Neuronal stem cell (in vitro differentiated cells): ENCODE measurements at regions not wholly inside any gene's neighbourhood (a gene's known extent, or its start where the extent isn't known, plus 50 kb on each side); places are given as distances from the start of the nearest gene placed in this dataset.

Source experiments
- DNase-seq: peaks from one replicate; pipeline ENCODE4 v3.0.0-alpha.2; 2013; ENCODE audit warnings: low spot score
- H2AFZ ChIP-seq: one replicate; pipeline ENCODE4 v1.6.1; 2013; ENCODE audit warnings: mild to moderate bottlenecking, low read length, inconsistent platforms
- H2AK5ac ChIP-seq: 2 replicates; pipeline ENCODE4 v1.6.1; 2013; ENCODE audit warnings: low read depth, mild to moderate bottlenecking, inconsistent platforms, low read length, moderate library complexity, mixed read lengths
- H2BK120ac ChIP-seq: 2 replicates; pipeline ENCODE4 v1.6.1; 2013; ENCODE audit warnings: low read depth, mild to moderate bottlenecking, inconsistent platforms, low read length, moderate library complexity, mixed read lengths
- H2BK12ac ChIP-seq: one replicate; pipeline ENCODE4 v1.6.1; 2013; ENCODE audit warnings: low read length, inconsistent platforms
- H2BK15ac ChIP-seq: 2 replicates; pipeline ENCODE4 v1.6.1; 2013; ENCODE audit warnings: mild to moderate bottlenecking, low read length, inconsistent platforms, mixed read lengths
- H2BK5ac ChIP-seq: one replicate; pipeline ENCODE4 v1.6.1; 2013; ENCODE audit warnings: inconsistent platforms, mild to moderate bottlenecking, low read length, moderate library complexity
- H3K14ac ChIP-seq: one replicate; pipeline ENCODE4 v1.6.1; 2013; ENCODE audit warnings: low read length, inconsistent platforms
- H3K18ac ChIP-seq: 2 replicates; pipeline ENCODE4 v1.6.1; 2013; ENCODE audit warnings: low read length, inconsistent platforms
- H3K23ac ChIP-seq: 2 replicates; pipeline ENCODE4 v1.6.1; 2013; ENCODE audit warnings: low read depth, mild to moderate bottlenecking, mixed read lengths, low read length, inconsistent platforms; ENCODE audit not compliant: poor library complexity
- H3K27ac ChIP-seq: replicated peaks from 3 replicates; pipeline ENCODE4 v1.5.1; 2013; ENCODE audit warnings: low read length, inconsistent platforms
- H3K27me3 ChIP-seq, 3 experiments: 2 replicates each; pipeline ENCODE4 v1.6.1; 2013; ENCODE audit warnings: low read length in 3 of 3, mild to moderate bottlenecking in 2 of 3, inconsistent platforms in 1 of 3, low read depth in 1 of 3, mixed read lengths in 1 of 3, moderate library complexity in 1 of 3; ENCODE audit not compliant: control insufficient read depth in 3 of 3, insufficient read depth in 3 of 3
- H3K36me3 ChIP-seq, 2 donors: replicated peaks in 1 of 2; 2 replicates each; pipeline ENCODE4 v1.6.1; 2013; ENCODE audit warnings: low read length in 2 of 2; ENCODE audit not compliant: control insufficient read depth in 2 of 2, insufficient read depth in 2 of 2
- H3K4ac ChIP-seq: 2 replicates; pipeline ENCODE4 v1.6.1; 2013; ENCODE audit warnings: inconsistent platforms, mild to moderate bottlenecking, low read length, moderate library complexity
- H3K4me1 ChIP-seq, 2 donors: 1 replicate in 1 of 2; 2 replicates in 1 of 2; pipeline ENCODE4 v1.6.1; 2013; ENCODE audit warnings: low read length in 2 of 2, low read depth in 1 of 2; ENCODE audit not compliant: control insufficient read depth in 2 of 2, insufficient read depth in 1 of 2
- H3K4me2 ChIP-seq: one replicate; pipeline ENCODE4 v1.6.1; 2013; ENCODE audit warnings: mild to moderate bottlenecking, low read length, inconsistent platforms; ENCODE audit not compliant: insufficient read depth, poor library complexity, severe bottlenecking
- H3K4me3 ChIP-seq, 2 donors: 2 replicates each; pipeline ENCODE4 v1.5.1; 2013; ENCODE audit warnings: low read length in 2 of 2, mild to moderate bottlenecking in 2 of 2, inconsistent platforms in 1 of 2, moderate library complexity in 1 of 2
- H3K79me1 ChIP-seq: one replicate; pipeline ENCODE4 v1.6.1; 2013; ENCODE audit warnings: low read depth, mild to moderate bottlenecking, inconsistent platforms, low read length, moderate library complexity
- H3K9ac ChIP-seq: one replicate; pipeline ENCODE4 v1.6.1; 2013; ENCODE audit warnings: mild to moderate bottlenecking, low read depth, low read length, inconsistent platforms; ENCODE audit not compliant: poor library complexity
- H3K9me3 ChIP-seq, 2 donors: replicated peaks in 1 of 2; 2 replicates each; pipeline versions ENCODE3 to v1.6.1; 2013; ENCODE audit warnings: low read length in 2 of 2, mild to moderate bottlenecking in 2 of 2, inconsistent platforms in 1 of 2, low read depth in 1 of 2, mixed read lengths in 1 of 2, moderate library complexity in 1 of 2; ENCODE audit not compliant: control insufficient read depth in 2 of 2, insufficient read depth in 1 of 2
- H4K8ac ChIP-seq: one replicate; pipeline ENCODE4 v1.6.1; 2013; ENCODE audit warnings: low read depth, mild to moderate bottlenecking, inconsistent platforms, low read length, moderate library complexity
- H4K91ac ChIP-seq: one replicate; pipeline ENCODE4 v1.6.1; 2013; ENCODE audit warnings: low read length, low read depth, mild to moderate bottlenecking, inconsistent platforms; ENCODE audit not compliant: poor library complexity
- WGBS, 2 donors: extraction: QIAGEN DNeasy Blood & Tissue Kit; methylation state at CpG; one replicate each; pipeline ENCODE4 v1.1.7; 2013; ENCODE audit warnings: missing lambda C conversion rate in 2 of 2, mixed read lengths in 1 of 2; ENCODE audit not compliant: insufficient read length in 2 of 2, insufficient replicate concordance in 1 of 2; ENCODE audit errors: extremely low coverage in 2 of 2; 5-methylcytosine and 5-hydroxymethylcytosine counted together

DNA sequence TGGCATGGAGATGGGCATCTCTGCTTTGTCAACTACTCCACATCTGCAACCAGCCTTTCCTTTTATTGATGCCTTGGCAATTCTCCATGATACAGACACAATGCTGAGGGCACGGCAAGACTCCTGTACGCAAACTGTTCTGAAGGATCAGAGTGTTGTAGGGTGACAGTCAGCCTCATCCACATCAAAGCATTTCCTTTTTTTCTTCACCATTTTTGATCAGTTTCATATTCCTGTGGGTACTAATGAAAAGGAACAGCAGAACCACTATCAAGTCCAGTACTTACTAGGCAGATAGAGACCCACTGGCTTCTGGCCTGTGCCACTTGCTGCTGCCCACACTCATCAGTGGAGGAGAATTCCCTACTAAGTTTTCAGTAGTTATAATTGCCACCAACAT is 181.6 kb downstream of the PALM2AKAP2 start:
- DNase-seq, result no peak
- H3K4me2 ChIP-seq, result no peak overlapping the region
- no peak overlapping the region for H2BK5ac ChIP-seq
- H3K4ac ChIP-seq, result no peak overlapping the region
- no peak overlapping the region for H2BK120ac ChIP-seq
- H3K27ac ChIP-seq, result no peak overlapping the region
- H3K27me3 ChIP-seq, result no peaks in the 10 kb centered on the region
- no peak overlapping the region for H3K14ac ChIP-seq
- no peak overlapping the region for H3K4me3 ChIP-seq
- no peak overlapping the region for H2BK12ac ChIP-seq
- no peak overlapping the region for H4K91ac ChIP-seq
- no peaks in the 10 kb centered on the region for H3K9me3 ChIP-seq
- no CpG with 5 or more reads among the region's 2 CpGs for WGBS, 2 donors
- no peak overlapping the region for H4K8ac ChIP-seq
- H3K18ac ChIP-seq, result no peak overlapping the region
- no peak overlapping the region for H2BK15ac ChIP-seq
- H3K9ac ChIP-seq, result no peak overlapping the region
- H3K79me1 ChIP-seq, result no peaks in the 10 kb centered on the region
- H2AFZ ChIP-seq, result no peak overlapping the region
- H3K4me1 ChIP-seq, result peaks cover 3% of the 10 kb centered on the region in 2 donors
- H2AK5ac ChIP-seq, result no peak overlapping the region
- H3K23ac ChIP-seq, result no peak overlapping the region
- H3K36me3 ChIP-seq, result no peaks in the 10 kb centered on the region

DNA sequence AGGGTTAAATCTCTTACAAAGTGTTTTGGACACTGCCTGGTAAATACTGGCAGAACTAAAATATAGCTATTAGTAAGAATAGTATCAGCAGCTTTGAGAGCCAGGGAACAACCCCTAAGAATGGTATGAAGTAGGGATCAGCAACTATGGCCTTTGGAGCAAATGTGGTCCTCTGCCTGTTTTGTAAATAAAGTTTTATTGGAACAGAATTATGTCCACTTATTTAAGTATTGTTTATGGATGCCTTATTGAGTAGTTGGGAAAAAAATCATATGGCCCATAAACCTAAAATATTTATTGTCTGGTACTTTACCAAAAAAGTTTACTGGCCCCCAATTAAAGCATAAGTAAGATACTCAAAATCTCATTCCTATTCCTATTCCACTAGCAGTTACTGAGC is 182.2 kb downstream of the PALM2AKAP2 start:
- no peak overlapping the region for H4K8ac ChIP-seq

DNA sequence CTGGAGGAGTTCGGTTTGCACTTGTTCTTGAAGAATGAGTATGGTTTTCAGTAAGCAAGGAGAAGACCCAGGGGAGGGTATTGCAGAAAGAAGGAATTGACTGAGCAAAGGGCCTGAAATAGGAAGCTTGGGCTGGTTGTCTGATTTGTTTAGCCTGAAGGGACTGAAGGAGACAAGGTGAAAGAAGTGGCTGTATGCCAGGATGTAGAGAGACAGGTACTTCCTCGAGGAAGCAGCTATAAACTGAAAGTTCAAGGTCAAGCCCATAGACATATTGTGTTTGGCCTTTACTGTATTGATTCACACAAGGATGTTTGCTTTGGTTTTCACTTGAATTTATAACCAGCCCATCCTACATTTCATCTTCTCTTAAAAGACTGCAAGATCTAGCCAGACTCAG is 183.1 kb downstream of the PALM2AKAP2 start:
- H3K9ac ChIP-seq, result no peak overlapping the region
- H2BK15ac ChIP-seq, result no peak overlapping the region
- H3K18ac ChIP-seq, result no peak overlapping the region
- no peaks in the 10 kb centered on the region for H3K79me1 ChIP-seq
- H2AK5ac ChIP-seq, result no peak overlapping the region
- H3K4me1 ChIP-seq, result no peaks in the 10 kb centered on the region
- no CpG with 5 or more reads among the region's 2 CpGs for WGBS, 2 donors
- no peak for DNase-seq
- H4K91ac ChIP-seq, result no peak overlapping the region
- no peak overlapping the region for H3K4me2 ChIP-seq
- no peak overlapping the region for H3K14ac ChIP-seq
- no peak overlapping the region for H2BK12ac ChIP-seq
- H3K27ac ChIP-seq, result no peak overlapping the region
- H3K36me3 ChIP-seq, result no peaks in the 10 kb centered on the region
- H3K9me3 ChIP-seq, result no peaks in the 10 kb centered on the region
- H3K27me3 ChIP-seq, result no peaks in the 10 kb centered on the region
- no peak overlapping the region for H2BK120ac ChIP-seq
- H2BK5ac ChIP-seq, result no peak overlapping the region
- H3K4ac ChIP-seq, result no peak overlapping the region
- H2AFZ ChIP-seq, result no peak overlapping the region
- no peak overlapping the region for H3K23ac ChIP-seq
- no peak overlapping the region for H4K8ac ChIP-seq
- no peak overlapping the region for H3K4me3 ChIP-seq

More for the DNA sequence above, 182.2 kb downstream of the PALM2AKAP2 start:
- H2BK15ac ChIP-seq, result no peak overlapping the region
- H3K9me3 ChIP-seq, result no peaks in the 10 kb centered on the region
- H2BK5ac ChIP-seq, result no peak overlapping the region
- H3K14ac ChIP-seq, result no peak overlapping the region
- H2AK5ac ChIP-seq, result no peak overlapping the region
- no peak overlapping the region for H2BK120ac ChIP-seq
- H3K18ac ChIP-seq, result no peak overlapping the region
- no peak overlapping the region for H2BK12ac ChIP-seq
- no peaks in the 10 kb centered on the region for H3K27me3 ChIP-seq
- H4K91ac ChIP-seq, result no peak overlapping the region
- H3K23ac ChIP-seq, result no peak overlapping the region
- H2AFZ ChIP-seq, result no peak overlapping the region
- no peaks in the 10 kb centered on the region for H3K79me1 ChIP-seq
- no peak overlapping the region for H3K4ac ChIP-seq
- no peak overlapping the region for H3K4me3 ChIP-seq
- H3K27ac ChIP-seq, result no peak overlapping the region
- no peaks in the 10 kb centered on the region for H3K4me1 ChIP-seq
- H3K9ac ChIP-seq, result no peak overlapping the region
- H3K4me2 ChIP-seq, result no peak overlapping the region
- H3K36me3 ChIP-seq, result no peaks in the 10 kb centered on the region
- no peak for DNase-seq

GRCh38 chr9:109966643-109967368 is 186.8 kb downstream of the PALM2AKAP2 start:
- H3K9ac ChIP-seq, result no peak overlapping the region
- no peak for DNase-seq
- no peak overlapping the region for H2BK5ac ChIP-seq
- no peak overlapping the region for H3K4me2 ChIP-seq
- H2AK5ac ChIP-seq, result no peak overlapping the region
- no peaks in the 10 kb centered on the region for H3K36me3 ChIP-seq
- H3K9me3 ChIP-seq, result no peaks in the 10 kb centered on the region
- H3K4me1 ChIP-seq, result peaks cover 5 to 15% of the 10 kb centered on the region in 2 donors
- no peaks in the 10 kb centered on the region for H3K27me3 ChIP-seq
- no peak overlapping the region for H3K23ac ChIP-seq
- no peaks in the 10 kb centered on the region for H3K79me1 ChIP-seq
- H2BK15ac ChIP-seq, result no peak overlapping the region
- peak overlapping the region; percentile 3 for H3K18ac ChIP-seq
- no peak overlapping the region for H2AFZ ChIP-seq
- no peak overlapping the region for H3K14ac ChIP-seq
- no peak overlapping the region for H3K4me3 ChIP-seq
- H2BK120ac ChIP-seq, result no peak overlapping the region
- H3K27ac ChIP-seq, result no peak overlapping the region
- WGBS, 2 donors, result no CpG with 5 or more reads among the region's 13 CpGs
- H4K8ac ChIP-seq, result no peak overlapping the region
- H2BK12ac ChIP-seq, result no peak overlapping the region
- H4K91ac ChIP-seq, result no peak overlapping the region
- H3K4ac ChIP-seq, result no peak overlapping the region
